ENCODE measurements at regions not wholly inside any gene's neighbourhood (a gene's known extent, or its start where the extent isn't known, plus 50 kb on each side); places are given as distances from the start of the nearest gene placed in this dataset.

- TF ChIP-seq GLIS3 (CRISPR knock-in tag; IDR thresholded peaks at IDR 0.05) (no peak), CSDC2 (CRISPR knock-in tag; IDR thresholded peaks at IDR 0.05) (no peak), TCF4 (CRISPR knock-in tag; IDR thresholded peaks at IDR 0.05; ENCODE audit: borderline replicate concordance) (no peak), OSR1 (CRISPR knock-in tag; IDR thresholded peaks at IDR 0.05) (no peak), CSRNP3 (CRISPR knock-in tag; IDR thresholded peaks at IDR 0.05) (no peak), RARB (CRISPR knock-in tag; IDR thresholded peaks at IDR 0.05) (no peak), TOX (CRISPR knock-in tag; IDR thresholded peaks at IDR 0.05; ENCODE audit: borderline replicate concordance) (no peak), ZFP3 (CRISPR knock-in tag; IDR thresholded peaks at IDR 0.05) (no peak), ISL1 (CRISPR knock-in tag; IDR thresholded peaks at IDR 0.05) (no peak), SNAI2 (CRISPR knock-in tag; IDR thresholded peaks at IDR 0.05) (no peak), ZNF565 (CRISPR knock-in tag; conservative IDR thresholded peaks at IDR 0.05; ENCODE audit: low read depth) (no peak), PPARA (CRISPR knock-in tag; IDR thresholded peaks at IDR 0.05; ENCODE audit: borderline replicate concordance) (no peak), BACH2 (CRISPR knock-in tag; IDR thresholded peaks at IDR 0.05; ENCODE audit: borderline replicate concordance) (no peak), ESRRG (CRISPR knock-in tag; IDR thresholded peaks at IDR 0.05) (no peak)
- TF ChIP-seq, protein P1, sequence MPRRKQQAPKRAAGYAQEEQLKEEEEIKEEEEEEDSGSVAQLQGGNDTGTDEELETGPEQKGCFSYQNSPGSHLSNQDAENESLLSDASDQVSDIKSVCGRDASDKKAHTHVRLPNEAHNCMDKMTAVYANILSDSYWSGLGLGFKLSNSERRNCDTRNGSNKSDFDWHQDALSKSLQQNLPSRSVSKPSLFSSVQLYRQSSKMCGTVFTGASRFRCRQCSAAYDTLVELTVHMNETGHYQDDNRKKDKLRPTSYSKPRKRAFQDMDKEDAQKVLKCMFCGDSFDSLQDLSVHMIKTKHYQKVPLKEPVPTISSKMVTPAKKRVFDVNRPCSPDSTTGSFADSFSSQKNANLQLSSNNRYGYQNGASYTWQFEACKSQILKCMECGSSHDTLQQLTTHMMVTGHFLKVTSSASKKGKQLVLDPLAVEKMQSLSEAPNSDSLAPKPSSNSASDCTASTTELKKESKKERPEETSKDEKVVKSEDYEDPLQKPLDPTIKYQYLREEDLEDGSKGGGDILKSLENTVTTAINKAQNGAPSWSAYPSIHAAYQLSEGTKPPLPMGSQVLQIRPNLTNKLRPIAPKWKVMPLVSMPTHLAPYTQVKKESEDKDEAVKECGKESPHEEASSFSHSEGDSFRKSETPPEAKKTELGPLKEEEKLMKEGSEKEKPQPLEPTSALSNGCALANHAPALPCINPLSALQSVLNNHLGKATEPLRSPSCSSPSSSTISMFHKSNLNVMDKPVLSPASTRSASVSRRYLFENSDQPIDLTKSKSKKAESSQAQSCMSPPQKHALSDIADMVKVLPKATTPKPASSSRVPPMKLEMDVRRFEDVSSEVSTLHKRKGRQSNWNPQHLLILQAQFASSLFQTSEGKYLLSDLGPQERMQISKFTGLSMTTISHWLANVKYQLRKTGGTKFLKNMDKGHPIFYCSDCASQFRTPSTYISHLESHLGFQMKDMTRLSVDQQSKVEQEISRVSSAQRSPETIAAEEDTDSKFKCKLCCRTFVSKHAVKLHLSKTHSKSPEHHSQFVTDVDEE (CRISPR knock-in tag; IDR thresholded peaks at IDR 0.05), result no peak
- TF ChIP-seq, protein P2, sequence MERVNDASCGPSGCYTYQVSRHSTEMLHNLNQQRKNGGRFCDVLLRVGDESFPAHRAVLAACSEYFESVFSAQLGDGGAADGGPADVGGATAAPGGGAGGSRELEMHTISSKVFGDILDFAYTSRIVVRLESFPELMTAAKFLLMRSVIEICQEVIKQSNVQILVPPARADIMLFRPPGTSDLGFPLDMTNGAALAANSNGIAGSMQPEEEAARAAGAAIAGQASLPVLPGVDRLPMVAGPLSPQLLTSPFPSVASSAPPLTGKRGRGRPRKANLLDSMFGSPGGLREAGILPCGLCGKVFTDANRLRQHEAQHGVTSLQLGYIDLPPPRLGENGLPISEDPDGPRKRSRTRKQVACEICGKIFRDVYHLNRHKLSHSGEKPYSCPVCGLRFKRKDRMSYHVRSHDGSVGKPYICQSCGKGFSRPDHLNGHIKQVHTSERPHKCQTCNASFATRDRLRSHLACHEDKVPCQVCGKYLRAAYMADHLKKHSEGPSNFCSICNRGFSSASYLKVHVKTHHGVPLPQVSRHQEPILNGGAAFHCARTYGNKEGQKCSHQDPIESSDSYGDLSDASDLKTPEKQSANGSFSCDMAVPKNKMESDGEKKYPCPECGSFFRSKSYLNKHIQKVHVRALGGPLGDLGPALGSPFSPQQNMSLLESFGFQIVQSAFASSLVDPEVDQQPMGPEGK (CRISPR knock-in tag; IDR thresholded peaks at IDR 0.05; ENCODE audit: borderline replicate concordance), result no peak
- ATAC-seq, result no peak
Observed at GRCh38 chr12:115636546-115636945, 640.9 kb downstream of the MED13L start.

DNA sequence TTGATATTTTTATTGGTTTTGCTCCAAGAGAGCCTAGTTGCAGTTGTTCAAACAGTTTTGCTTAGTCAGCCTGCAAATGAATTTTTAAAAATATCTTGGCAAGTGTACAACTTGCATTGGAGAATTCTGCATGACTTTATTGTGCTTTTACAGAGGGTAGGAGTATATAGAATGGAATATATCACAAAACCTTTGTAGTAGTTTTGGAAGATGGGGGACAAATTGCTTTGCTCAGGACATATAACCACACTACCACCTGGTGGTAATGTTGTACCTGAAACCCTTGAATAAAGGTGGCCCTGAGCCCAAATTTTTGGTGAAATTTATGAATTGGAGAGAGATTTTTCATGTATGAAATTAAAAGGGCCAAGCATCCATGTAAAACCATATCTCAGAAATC lies 645.2 kb downstream of the MED13L start:
- no peak for ATAC-seq

More for the DNA sequence above, 645.2 kb downstream of the MED13L start:
- TF ChIP-seq ZC3H10 (CRISPR knock-in tag; IDR thresholded peaks at IDR 0.05), result no peak
- TF ChIP-seq ZFP30 (CRISPR knock-in tag; IDR thresholded peaks at IDR 0.05), result no peak
- TF ChIP-seq ESRRG (CRISPR knock-in tag; IDR thresholded peaks at IDR 0.05), result no peak
- no peak for TF ChIP-seq ARNTL (CRISPR knock-in tag; IDR thresholded peaks at IDR 0.05; ENCODE audit: borderline replicate concordance, low read depth)
- no peak for TF ChIP-seq BACH2 (CRISPR knock-in tag; IDR thresholded peaks at IDR 0.05; ENCODE audit: borderline replicate concordance)
- TF ChIP-seq, protein P1 (CRISPR knock-in tag; IDR thresholded peaks at IDR 0.05), result no peak
- TF ChIP-seq ISL1 (CRISPR knock-in tag; IDR thresholded peaks at IDR 0.05), result no peak
- no peak for TF ChIP-seq SNAI2 (CRISPR knock-in tag; IDR thresholded peaks at IDR 0.05)
- no peak for TF ChIP-seq ZNF565 (CRISPR knock-in tag; conservative IDR thresholded peaks at IDR 0.05; ENCODE audit: low read depth)
- TF ChIP-seq GLIS3 (CRISPR knock-in tag; IDR thresholded peaks at IDR 0.05), result no peak
- no peak for TF ChIP-seq POU6F1 (CRISPR knock-in tag; IDR thresholded peaks at IDR 0.05; ENCODE audit: borderline replicate concordance, low read depth)
- TF ChIP-seq ZNF70 (CRISPR knock-in tag; IDR thresholded peaks at IDR 0.05), result no peak
- no peak for TF ChIP-seq CSDC2 (CRISPR knock-in tag; IDR thresholded peaks at IDR 0.05)
- no peak for TF ChIP-seq RARB (CRISPR knock-in tag; IDR thresholded peaks at IDR 0.05)
- TF ChIP-seq TCF4 (CRISPR knock-in tag; IDR thresholded peaks at IDR 0.05; ENCODE audit: borderline replicate concordance), result no peak
- TF ChIP-seq CSRNP3 (CRISPR knock-in tag; IDR thresholded peaks at IDR 0.05), result no peak
- TF ChIP-seq PPARA (CRISPR knock-in tag; IDR thresholded peaks at IDR 0.05; ENCODE audit: borderline replicate concordance), result no peak
